ENCODE measurements at regions not wholly inside any gene's neighbourhood (a gene's known extent, or its start where the extent isn't known, plus 50 kb on each side); places are given as distances from the start of the nearest gene placed in this dataset.

DNA sequence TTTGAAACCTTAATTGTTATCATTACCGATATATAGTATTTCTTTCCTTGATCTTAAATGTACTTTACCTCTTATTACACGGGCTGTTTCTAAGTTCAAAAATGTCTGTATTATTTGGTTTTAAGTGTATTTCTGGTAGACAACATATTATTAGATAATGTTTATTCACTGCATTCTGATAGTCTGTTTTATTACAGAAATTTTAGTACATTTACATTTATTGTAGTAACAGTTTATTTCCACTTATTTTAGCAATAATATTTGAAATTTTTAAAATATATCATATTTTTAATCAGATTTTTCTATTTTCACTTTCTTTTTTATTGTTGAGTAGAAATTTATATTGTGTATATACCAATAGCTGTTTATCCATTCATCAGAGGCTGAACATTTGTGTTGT lies 1195.2 kb downstream of the TBC1D22A start:
- peaks cover 15% of the 10 kb centered on the region for H3K9me3 Mint-ChIP-seq
- H3K36me3 Mint-ChIP-seq (ENCODE audit: low read depth), result no peaks in the 10 kb centered on the region
- no peak overlapping the region for H3K27ac Mint-ChIP-seq
- H3K4me3 Mint-ChIP-seq, result no peak overlapping the region
- H3K27me3 Mint-ChIP-seq (ENCODE audit: low read depth), result peaks cover 6% of the 10 kb centered on the region
- H3K4me1 Mint-ChIP-seq, result no peaks in the 10 kb centered on the region
- TF ChIP-seq, protein P1, sequence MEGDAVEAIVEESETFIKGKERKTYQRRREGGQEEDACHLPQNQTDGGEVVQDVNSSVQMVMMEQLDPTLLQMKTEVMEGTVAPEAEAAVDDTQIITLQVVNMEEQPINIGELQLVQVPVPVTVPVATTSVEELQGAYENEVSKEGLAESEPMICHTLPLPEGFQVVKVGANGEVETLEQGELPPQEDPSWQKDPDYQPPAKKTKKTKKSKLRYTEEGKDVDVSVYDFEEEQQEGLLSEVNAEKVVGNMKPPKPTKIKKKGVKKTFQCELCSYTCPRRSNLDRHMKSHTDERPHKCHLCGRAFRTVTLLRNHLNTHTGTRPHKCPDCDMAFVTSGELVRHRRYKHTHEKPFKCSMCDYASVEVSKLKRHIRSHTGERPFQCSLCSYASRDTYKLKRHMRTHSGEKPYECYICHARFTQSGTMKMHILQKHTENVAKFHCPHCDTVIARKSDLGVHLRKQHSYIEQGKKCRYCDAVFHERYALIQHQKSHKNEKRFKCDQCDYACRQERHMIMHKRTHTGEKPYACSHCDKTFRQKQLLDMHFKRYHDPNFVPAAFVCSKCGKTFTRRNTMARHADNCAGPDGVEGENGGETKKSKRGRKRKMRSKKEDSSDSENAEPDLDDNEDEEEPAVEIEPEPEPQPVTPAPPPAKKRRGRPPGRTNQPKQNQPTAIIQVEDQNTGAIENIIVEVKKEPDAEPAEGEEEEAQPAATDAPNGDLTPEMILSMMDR (IDR thresholded peaks at IDR 0.05; ENCODE audit: unreplicated experiment in 3 of 3), result no peak

DNA sequence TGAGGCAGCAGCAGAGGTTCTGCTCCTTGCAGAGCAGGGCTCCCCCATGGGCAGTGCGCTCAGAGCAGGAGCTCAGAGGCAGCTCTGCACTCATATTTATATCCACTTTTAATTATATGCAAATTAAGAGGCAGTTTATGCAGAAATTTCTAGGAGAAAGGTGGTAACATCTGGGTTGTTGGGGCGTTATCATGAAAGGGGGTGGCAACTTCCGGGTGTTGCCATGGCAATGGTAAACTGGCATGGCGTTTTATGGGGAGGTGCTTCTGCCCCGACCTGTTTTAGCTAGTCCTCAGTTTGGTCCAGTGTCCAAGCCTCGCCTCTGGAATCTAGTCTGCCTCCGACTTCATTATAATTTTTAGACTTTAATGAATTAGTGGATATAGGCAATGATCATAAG lies 1191.7 kb downstream of the TBC1D22A start:
- TF ChIP-seq, protein P1 (IDR thresholded peaks at IDR 0.05; ENCODE audit: unreplicated experiment in 3 of 3), result no peak
- Mint-ChIP-seq H3K27me3 (ENCODE audit: low read depth) (peaks cover 6% of the 10 kb centered on the region), H3K36me3 (ENCODE audit: low read depth) (no peaks in the 10 kb centered on the region), H3K4me3 (no peak overlapping the region), H3K27ac (no peak overlapping the region), H3K9me3 (peaks cover 22% of the 10 kb centered on the region), H3K4me1 (no peaks in the 10 kb centered on the region)

DNA sequence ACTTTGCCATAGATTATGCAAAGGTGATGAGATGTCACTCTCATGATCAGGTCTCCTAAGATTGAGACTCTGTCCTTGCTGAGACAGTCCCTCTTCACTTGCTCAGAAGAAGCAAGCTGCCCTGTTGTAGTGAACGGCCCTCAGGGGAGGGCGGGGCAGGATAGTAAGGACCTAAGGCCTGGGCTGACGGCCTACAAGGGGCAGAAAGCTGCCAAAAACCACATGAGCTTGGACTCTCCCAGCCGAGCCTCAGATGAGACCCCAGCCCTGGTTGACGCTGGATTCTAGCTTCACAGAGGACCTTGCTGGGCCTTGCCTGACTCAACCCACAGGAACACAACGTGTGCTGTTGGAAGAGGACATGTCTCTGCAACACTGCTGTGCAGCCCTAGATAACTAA lies 1182.5 kb downstream of the TBC1D22A start:
- no peak overlapping the region for H3K4me3 Mint-ChIP-seq
- no peak overlapping the region for H3K27ac Mint-ChIP-seq
- TF ChIP-seq, protein P1 (IDR thresholded peaks at IDR 0.05; ENCODE audit: unreplicated experiment in 3 of 3), result no peak
- no peaks in the 10 kb centered on the region for H3K36me3 Mint-ChIP-seq (ENCODE audit: low read depth)
- peaks cover 21% of the 10 kb centered on the region for H3K9me3 Mint-ChIP-seq
- H3K27me3 Mint-ChIP-seq (ENCODE audit: low read depth), result peaks cover 5% of the 10 kb centered on the region
- H3K4me1 Mint-ChIP-seq, result peaks cover 6% of the 10 kb centered on the region

DNA sequence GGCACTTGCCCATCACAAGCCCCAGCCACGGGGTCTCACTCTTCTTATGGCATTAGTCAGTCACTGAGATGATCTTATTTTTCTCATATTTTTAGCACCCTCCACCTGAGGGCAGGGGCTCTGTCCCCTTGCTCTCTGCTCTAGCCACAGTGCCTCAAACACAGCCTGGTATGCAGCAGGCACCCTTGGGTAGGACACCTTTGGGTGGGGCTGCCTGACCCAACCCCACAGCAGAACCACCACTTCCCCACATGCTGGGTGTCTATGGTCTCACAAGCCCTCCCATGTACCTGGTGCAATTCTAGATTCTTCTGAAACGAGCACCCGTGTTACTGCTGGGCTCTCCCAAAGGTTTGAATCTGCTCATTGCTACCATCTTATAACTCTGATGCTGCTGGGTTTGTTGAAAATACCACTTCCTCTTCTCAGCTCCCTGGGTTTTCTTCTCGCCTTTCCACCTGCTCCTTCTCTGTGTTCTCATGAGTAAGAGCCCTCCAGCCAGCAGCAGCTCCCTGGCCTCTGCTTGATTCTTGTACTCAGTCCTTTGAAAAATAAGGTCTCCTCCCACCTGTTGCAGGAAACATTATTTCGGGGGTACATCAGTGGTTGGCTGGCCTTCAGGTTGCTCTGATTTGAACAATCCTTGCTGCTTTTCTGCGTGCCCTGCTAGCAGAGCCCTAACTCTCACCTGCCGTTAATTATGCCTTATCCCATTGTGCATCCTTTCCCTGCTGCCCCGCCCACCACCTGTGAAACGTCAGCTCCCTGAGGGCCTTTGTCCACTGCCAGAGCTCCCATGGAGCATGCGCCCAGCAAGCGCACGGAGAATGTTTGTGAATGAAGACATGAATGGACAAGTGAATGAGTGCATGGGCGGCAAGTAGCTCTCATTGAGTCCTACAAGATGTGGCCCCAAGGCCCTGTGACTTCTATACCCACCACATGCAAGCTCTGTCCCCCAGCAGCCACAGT lies 1181.6 kb downstream of the TBC1D22A start:
- TF ChIP-seq, protein P1 (IDR thresholded peaks at IDR 0.05; ENCODE audit: unreplicated experiment in 3 of 3), result no peak
- Mint-ChIP-seq H3K9me3 (peaks cover 15% of the 10 kb centered on the region), H3K27ac (no peak overlapping the region), H3K36me3 (ENCODE audit: low read depth) (no peaks in the 10 kb centered on the region), H3K27me3 (ENCODE audit: low read depth) (peaks cover 5% of the 10 kb centered on the region), H3K4me3 (no peak overlapping the region), H3K4me1 (peaks cover 6% of the 10 kb centered on the region)

DNA sequence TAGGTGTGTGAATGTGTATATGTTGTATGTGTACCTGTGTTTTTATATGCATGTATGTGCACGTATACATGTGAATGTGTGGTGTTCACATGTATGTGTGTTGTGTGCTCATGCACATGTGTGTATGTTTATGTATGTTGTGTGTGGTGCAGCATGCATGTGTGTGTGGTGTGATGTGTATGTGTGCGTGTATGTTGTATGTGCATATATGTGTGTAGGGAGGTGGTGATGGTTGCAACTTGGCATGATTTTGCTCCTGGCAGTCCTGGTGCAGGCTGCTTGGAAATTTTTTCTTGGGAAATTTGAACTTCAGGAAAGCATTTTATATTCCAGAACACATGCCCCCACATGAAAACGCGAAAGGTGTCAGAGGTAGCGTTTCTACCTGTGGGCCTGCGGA lies 1177.8 kb downstream of the TBC1D22A start:
- Mint-ChIP-seq H3K4me1 (no peaks in the 10 kb centered on the region), H3K9me3 (peaks cover 26% of the 10 kb centered on the region), H3K27me3 (ENCODE audit: low read depth) (no peaks in the 10 kb centered on the region), H3K4me3 (no peak overlapping the region), H3K27ac (no peak overlapping the region), H3K36me3 (ENCODE audit: low read depth) (no peaks in the 10 kb centered on the region)
- TF ChIP-seq, protein P1 (IDR thresholded peaks at IDR 0.05; ENCODE audit: unreplicated experiment in 3 of 3), result no peak

DNA sequence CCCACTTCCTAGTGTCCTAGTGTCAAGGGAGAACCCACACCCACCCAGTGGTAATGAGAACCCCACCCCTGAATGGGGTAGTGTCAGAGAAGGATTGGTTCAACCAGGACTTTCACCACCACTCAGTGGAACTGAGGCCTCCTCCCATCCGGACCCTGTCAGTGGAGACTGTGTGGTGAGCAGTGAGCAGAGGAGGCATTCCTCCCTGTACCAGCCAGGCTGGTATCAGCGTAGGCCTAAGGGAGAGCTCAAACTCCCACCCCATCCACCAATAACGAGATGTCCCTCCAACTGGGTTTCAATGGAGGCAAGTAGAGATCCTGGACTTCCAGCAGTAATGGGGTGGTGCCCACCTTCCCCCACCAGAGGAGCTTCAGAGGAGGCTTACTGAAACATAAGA lies 1171.4 kb downstream of the TBC1D22A start:
- peaks cover 12% of the 10 kb centered on the region for H3K4me1 Mint-ChIP-seq
- peaks cover 41% of the 10 kb centered on the region for H3K9me3 Mint-ChIP-seq
- H3K36me3 Mint-ChIP-seq (ENCODE audit: low read depth), result no peaks in the 10 kb centered on the region
- TF ChIP-seq, protein P1 (IDR thresholded peaks at IDR 0.05; ENCODE audit: unreplicated experiment in 3 of 3), result no peak
- H3K27ac Mint-ChIP-seq, result no peak overlapping the region
- no peak overlapping the region for H3K4me3 Mint-ChIP-seq
- H3K27me3 Mint-ChIP-seq (ENCODE audit: low read depth), result peaks cover 14% of the 10 kb centered on the region

Measured in nephron (organoid).